Tibial nerve (tissue), 4 donors: ENCODE measurements at regions not wholly inside any gene's neighbourhood (a gene's known extent, or its start where the extent isn't known, plus 50 kb on each side); places are given as distances from the start of the nearest gene placed in this dataset.

Source experiments
- DNase-seq, 2 donors: peaks; one replicate each; pipeline ENCODE4 v3.0.0-alpha.2; 2019; ENCODE audit warnings: low spot score in 2 of 2
- H3K27ac ChIP-seq, 4 donors: fragments of 200-600 bp; sonication (generic) in 3 of 4; one replicate each; pipeline ENCODE4 v1.5.1; 2017 to 2019; ENCODE audit warnings: mild to moderate bottlenecking in 1 of 4
- H3K27me3 ChIP-seq, 2 donors: fragments of 200-600 bp; sonication (generic) in 1 of 2; one replicate each; pipeline versions ENCODE4 v1.5.1 to v1.6.0; 2017 to 2019
- H3K36me3 ChIP-seq, 3 donors: fragments of 200-600 bp; sonication (generic); one replicate each; pipeline ENCODE4 v1.5.1; 2018 to 2019
- H3K4me1 ChIP-seq, 4 donors: fragments of 200-600 bp; sonication (generic) in 3 of 4; one replicate each; pipeline ENCODE4 v1.5.1; 2017 to 2019
- H3K4me3 ChIP-seq, 4 donors: fragments of 200-600 bp; sonication (generic) in 3 of 4; one replicate each; pipeline ENCODE4 v1.5.1; 2017 to 2019; ENCODE audit warnings: mild to moderate bottlenecking in 1 of 4, moderate library complexity in 1 of 4
- H3K9me3 ChIP-seq, 4 donors: fragments of 200-600 bp; sonication (generic) in 3 of 4; one replicate each; pipeline ENCODE4 v1.5.1; 2017 to 2019
- EP300 ChIP-seq, 2 donors: sonication (generic); formaldehyde crosslinking; IDR thresholded peaks; one replicate each; pipeline ENCODE4 v1.6.1; 2017; ENCODE audit warnings: antibody characterized with exemption in 2 of 2, mild to moderate bottlenecking in 1 of 2
- POLR2A ChIP-seq, 2 donors: fragments of 450-650 bp; IDR thresholded peaks; one replicate each; pipeline ENCODE4 v1.6.1; 2017; ENCODE audit warnings: antibody characterized with exemption in 2 of 2, mild to moderate bottlenecking in 2 of 2, moderate library complexity in 2 of 2
- WGBS, 2 donors: methylation state at CpG; one replicate each; pipeline ENCODE4 v1.1.5; 2018; 5-methylcytosine and 5-hydroxymethylcytosine counted together
- TF ChIP-seq, protein P1 (sequence below), 5 experiments: fragments of 200-600 bp in 3 of 5; fragments of 450-650 bp in 2 of 5; sonication (generic) in 3 of 5; IDR thresholded peaks; one replicate each; pipeline ENCODE4 v1.5.1; 2016 to 2019; ENCODE audit warnings: antibody characterized with exemption in 5 of 5, mild to moderate bottlenecking in 3 of 5, moderate library complexity in 2 of 5

DNA sequence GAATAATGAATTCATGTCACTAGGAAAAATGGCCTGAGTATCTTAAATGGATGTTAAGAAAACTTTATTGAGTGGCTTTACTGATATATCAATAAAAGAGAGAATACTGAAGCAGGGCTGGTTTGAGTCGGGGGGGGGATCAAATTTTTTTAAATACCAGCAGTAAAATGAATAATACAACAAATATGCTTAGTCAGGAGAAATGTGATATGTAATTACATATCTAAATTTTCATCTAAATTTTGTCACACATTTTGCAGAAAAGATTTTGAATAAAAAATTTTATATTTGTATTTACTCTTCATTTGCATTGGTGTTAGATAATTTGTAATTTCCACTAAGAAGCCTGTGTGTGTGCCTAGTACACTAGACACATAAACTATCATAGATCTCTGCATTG is 2300.2 kb downstream of the MRPL39 start:
- Histone ChIP-seq H3K36me3 (no peaks in the 10 kb centered on the region), H3K4me3 (no peak overlapping the region), H3K27me3 (no peaks in the 10 kb centered on the region), H3K4me1 (no peaks in the 10 kb centered on the region), H3K27ac (no peak overlapping the region), H3K9me3 (no peaks in the 10 kb centered on the region)
- WGBS, 2 donors: 0 to 40% methylated on average over 1 of the region's 1 CpG
- DNase-seq: no peak
- TF ChIP-seq, protein P1, sequence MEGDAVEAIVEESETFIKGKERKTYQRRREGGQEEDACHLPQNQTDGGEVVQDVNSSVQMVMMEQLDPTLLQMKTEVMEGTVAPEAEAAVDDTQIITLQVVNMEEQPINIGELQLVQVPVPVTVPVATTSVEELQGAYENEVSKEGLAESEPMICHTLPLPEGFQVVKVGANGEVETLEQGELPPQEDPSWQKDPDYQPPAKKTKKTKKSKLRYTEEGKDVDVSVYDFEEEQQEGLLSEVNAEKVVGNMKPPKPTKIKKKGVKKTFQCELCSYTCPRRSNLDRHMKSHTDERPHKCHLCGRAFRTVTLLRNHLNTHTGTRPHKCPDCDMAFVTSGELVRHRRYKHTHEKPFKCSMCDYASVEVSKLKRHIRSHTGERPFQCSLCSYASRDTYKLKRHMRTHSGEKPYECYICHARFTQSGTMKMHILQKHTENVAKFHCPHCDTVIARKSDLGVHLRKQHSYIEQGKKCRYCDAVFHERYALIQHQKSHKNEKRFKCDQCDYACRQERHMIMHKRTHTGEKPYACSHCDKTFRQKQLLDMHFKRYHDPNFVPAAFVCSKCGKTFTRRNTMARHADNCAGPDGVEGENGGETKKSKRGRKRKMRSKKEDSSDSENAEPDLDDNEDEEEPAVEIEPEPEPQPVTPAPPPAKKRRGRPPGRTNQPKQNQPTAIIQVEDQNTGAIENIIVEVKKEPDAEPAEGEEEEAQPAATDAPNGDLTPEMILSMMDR (IDR thresholded peaks at IDR 0.05): no peak
- no peak for TF ChIP-seq EP300 (IDR thresholded peaks at IDR 0.05)
- no peak for TF ChIP-seq POLR2A (IDR thresholded peaks at IDR 0.05)

DNA sequence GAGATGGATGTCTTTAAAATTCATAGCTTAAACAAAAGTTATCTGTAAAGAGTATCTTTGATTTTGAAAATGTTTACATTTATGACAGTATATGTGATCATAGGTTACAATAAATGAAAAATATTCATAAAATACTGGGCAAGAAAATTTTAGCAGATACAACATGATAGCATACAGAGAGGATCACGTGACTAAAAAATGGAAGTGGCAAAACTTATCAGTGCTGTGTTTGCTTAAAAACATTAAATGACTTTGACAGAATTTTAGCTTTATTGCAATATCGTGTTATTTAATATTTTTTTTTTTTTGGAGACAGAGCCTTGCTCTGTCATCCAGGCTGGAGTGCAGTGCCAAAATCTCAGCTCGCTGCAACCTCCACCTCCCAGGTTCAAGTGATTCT is 2294.1 kb downstream of the NCAM2 start:
- Histone ChIP-seq H3K27me3 (no peaks in the 10 kb centered on the region), H3K36me3 (no peaks in the 10 kb centered on the region), H3K9me3 (peaks cover 0 to 2% (median 0%) of the 10 kb centered on the region in 4 donors), H3K4me1 (no peaks in the 10 kb centered on the region), H3K4me3 (no peak overlapping the region), H3K27ac (no peak overlapping the region)
- TF ChIP-seq POLR2A (IDR thresholded peaks at IDR 0.05) (no peak), EP300 (IDR thresholded peaks at IDR 0.05) (no peak)
- TF ChIP-seq, protein P1 (IDR thresholded peaks at IDR 0.05): no peak
- DNase-seq: no peak
- 91 to 94% methylated on average over 3 of the region's 3 CpGs for WGBS, 2 donors

DNA sequence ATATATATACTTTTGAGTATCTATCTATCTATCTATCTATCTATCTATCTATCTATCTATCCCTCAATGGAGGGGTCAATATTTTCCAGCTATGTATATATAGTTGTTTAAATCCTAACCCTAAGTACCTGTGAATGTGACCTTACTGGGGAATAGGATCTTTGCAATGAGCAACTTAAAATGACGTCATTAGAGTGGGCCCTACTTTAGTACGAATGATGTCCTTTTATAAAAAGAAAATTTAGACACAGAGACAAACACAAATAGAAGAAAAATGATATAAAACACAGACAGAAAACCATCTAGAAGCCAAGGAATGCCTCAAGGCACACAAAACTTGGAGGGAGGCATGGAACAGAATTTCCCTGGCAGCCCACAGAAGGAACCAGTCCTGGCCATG is 2283.7 kb downstream of the NCAM2 start:
- WGBS, 2 donors: 88 to 91% methylated on average over 2 of the region's 2 CpGs
- TF ChIP-seq POLR2A (IDR thresholded peaks at IDR 0.05) (no peak), EP300 (IDR thresholded peaks at IDR 0.05) (no peak)
- TF ChIP-seq, protein P1 (IDR thresholded peaks at IDR 0.05): no peak
- Histone ChIP-seq H3K4me3 (no peak overlapping the region), H3K9me3 (no peaks in the 10 kb centered on the region), H3K27ac (no peak overlapping the region), H3K27me3 (no peaks in the 10 kb centered on the region), H3K36me3 (no peaks in the 10 kb centered on the region), H3K4me1 (no peaks in the 10 kb centered on the region)
- DNase-seq: no peak

DNA sequence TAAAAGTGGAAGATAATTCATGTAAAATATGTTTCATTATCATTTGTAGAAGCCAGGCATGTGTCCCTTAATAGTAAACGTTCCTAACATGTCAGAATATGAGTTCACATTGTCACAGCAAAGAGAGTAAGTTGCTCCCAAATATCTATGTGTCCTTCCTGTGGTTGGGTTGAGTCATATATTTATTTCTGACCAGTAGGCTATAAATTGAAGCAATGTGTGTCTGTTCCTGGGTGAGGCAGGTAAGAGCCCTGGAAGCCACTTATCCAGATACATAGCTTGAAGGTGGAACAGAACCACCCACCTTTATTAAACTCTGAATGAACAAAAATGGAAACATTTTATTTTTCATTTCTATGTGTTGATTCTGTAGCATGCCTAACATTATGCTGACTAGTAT is 2251.6 kb downstream of the NCAM2 start:
- H3K27ac ChIP-seq: no peak overlapping the region
- TF ChIP-seq, protein P1 (IDR thresholded peaks at IDR 0.05): no peak
- no peak for TF ChIP-seq POLR2A (IDR thresholded peaks at IDR 0.05)
- no peak for TF ChIP-seq EP300 (IDR thresholded peaks at IDR 0.05)
- no peaks in the 10 kb centered on the region for H3K4me1 ChIP-seq
- no peaks in the 10 kb centered on the region for H3K9me3 ChIP-seq
- H3K4me3 ChIP-seq: no peak overlapping the region
- no peaks in the 10 kb centered on the region for H3K27me3 ChIP-seq
- DNase-seq: no peak
- WGBS, 2 donors: 70 to 74% methylated on average over 1 of the region's 1 CpG
- no peaks in the 10 kb centered on the region for H3K36me3 ChIP-seq

DNA sequence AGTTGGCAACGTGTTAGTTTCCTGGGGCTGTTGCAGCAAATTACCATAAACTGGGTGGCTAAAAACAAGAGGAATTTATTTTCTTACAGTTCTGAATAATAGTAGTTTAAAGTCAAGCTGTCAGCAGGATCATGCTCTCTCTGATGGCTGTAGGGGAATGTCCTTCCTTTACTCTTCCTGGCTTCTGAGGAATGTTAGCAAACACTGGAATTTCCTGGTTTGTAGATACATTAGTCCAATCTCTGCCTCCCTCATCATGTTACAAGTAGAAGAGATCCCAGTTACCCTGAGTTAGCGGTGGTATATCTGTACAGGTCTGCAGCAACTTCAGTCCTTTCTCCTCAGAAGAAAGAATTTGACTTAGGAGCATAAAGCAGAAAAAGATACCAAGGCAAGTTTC is 2249.1 kb downstream of the NCAM2 start:
- Histone ChIP-seq H3K27me3 (no peaks in the 10 kb centered on the region), H3K4me1 (no peaks in the 10 kb centered on the region), H3K27ac (no peak overlapping the region), H3K36me3 (no peaks in the 10 kb centered on the region), H3K9me3 (no peaks in the 10 kb centered on the region), H3K4me3 (no peak overlapping the region)
- no peak for DNase-seq
- WGBS, 2 donors: 43 to 53% methylated on average over 2 of the region's 2 CpGs
- no peak for TF ChIP-seq POLR2A (IDR thresholded peaks at IDR 0.05)
- no peak for TF ChIP-seq EP300 (IDR thresholded peaks at IDR 0.05)
- TF ChIP-seq, protein P1 (IDR thresholded peaks at IDR 0.05): no peak
